ENCODE measurements at regions not wholly inside any gene's neighbourhood (a gene's known extent, or its start where the extent isn't known, plus 50 kb on each side); places are given as distances from the start of the nearest gene placed in this dataset.
"Not testable (repeated sequence)": the region's sequence is repeated elsewhere in the genome, so short reads cannot be mapped to it uniquely, and the experiment has no call there.

GRCh38 chr2:223165423-223166214 lies 113.6 kb downstream of the KCNE4 start:
- Histone ChIP-seq H3K4me3 (ENCODE audit: low read length) (no peak overlapping the region), H3K4me1 (ENCODE audit: insufficient read depth, low read length) (no peaks in the 10 kb centered on the region), H3K27me3 (ENCODE audit: insufficient read depth, low read length) (no peaks in the 10 kb centered on the region), H3K9me3 (ENCODE audit: low read depth, low read length) (no peaks in the 10 kb centered on the region)

- Histone ChIP-seq H3K4me3 (ENCODE audit: low read length) (no peak overlapping the region), H3K4me1 (ENCODE audit: insufficient read depth, low read length) (no peaks in the 10 kb centered on the region), H3K9me3 (ENCODE audit: low read depth, low read length) (no peaks in the 10 kb centered on the region), H3K27me3 (ENCODE audit: insufficient read depth, low read length) (no peaks in the 10 kb centered on the region)
Observed at GRCh38 chr2:223166215-223166493, 114.2 kb downstream of the KCNE4 start.

- Histone ChIP-seq H3K4me1 (ENCODE audit: insufficient read depth, low read length) (no peaks in the 10 kb centered on the region), H3K27me3 (ENCODE audit: insufficient read depth, low read length) (no peaks in the 10 kb centered on the region), H3K4me3 (ENCODE audit: low read length) (no peak overlapping the region), H3K9me3 (ENCODE audit: low read depth, low read length) (no peaks in the 10 kb centered on the region)
Observed at GRCh38 chr2:223166983-223167650, 115.1 kb downstream of the KCNE4 start.

GRCh38 chr2:223169830-223170605 lies 118.0 kb downstream of the KCNE4 start:
- Histone ChIP-seq H3K9me3 (ENCODE audit: low read depth, low read length) (no peaks in the 10 kb centered on the region), H3K4me1 (ENCODE audit: insufficient read depth, low read length) (no peaks in the 10 kb centered on the region), H3K27me3 (ENCODE audit: insufficient read depth, low read length) (no peaks in the 10 kb centered on the region), H3K4me3 (ENCODE audit: low read length) (no peak overlapping the region)

DNA sequence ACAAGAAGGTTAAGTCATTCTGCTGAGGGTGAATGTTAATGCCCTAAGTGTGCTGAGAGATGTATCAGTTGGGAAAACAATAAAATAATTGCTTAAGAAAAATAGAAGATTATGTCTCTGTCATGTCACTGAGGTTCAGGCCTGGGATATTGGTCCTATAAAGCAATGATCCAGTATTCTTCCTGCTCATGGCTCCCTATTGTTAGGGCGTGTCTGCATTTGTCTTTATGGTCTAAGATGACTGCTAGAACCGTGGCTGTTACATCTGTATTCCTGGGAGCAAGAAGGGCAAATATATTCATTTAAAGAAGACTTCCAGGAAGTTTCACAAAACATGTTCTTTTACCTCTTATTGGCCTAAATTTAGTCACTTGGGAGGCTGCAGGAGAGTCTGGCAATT lies 125.0 kb downstream of the KCNE4 start:
- Histone ChIP-seq H3K9me3 (ENCODE audit: low read depth, low read length) (no peaks in the 10 kb centered on the region), H3K27me3 (ENCODE audit: insufficient read depth, low read length) (no peaks in the 10 kb centered on the region), H3K4me3 (ENCODE audit: low read length) (no peak overlapping the region), H3K4me1 (ENCODE audit: insufficient read depth, low read length) (no peaks in the 10 kb centered on the region)

GRCh38 chr2:223180463-223180862 lies 128.5 kb downstream of the KCNE4 start:
- Histone ChIP-seq H3K9me3 (ENCODE audit: low read depth, low read length) (no peaks in the 10 kb centered on the region), H3K27me3 (ENCODE audit: insufficient read depth, low read length) (no peaks in the 10 kb centered on the region), H3K4me3 (ENCODE audit: low read length) (no peak overlapping the region), H3K4me1 (ENCODE audit: insufficient read depth, low read length) (no peaks in the 10 kb centered on the region)

DNA sequence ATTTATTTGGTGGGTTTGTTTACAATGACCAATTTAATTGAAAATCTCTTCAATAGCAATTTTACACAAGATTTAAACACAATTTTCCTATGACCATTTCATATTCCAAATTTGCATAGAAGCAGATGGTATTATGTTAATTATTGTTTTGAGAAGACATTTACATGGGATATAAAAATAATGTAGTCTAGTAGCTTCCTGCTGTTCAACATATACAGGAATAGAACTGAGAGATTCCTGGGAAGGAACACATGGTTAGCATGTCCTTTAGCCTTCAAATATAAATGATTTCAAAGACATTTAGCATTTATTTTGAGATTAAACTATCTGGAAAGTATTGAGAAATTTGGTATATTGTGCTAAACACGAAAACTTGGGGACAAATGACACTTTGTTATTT lies 129.6 kb downstream of the KCNE4 start:
- no peak overlapping the region for H3K4me3 ChIP-seq (ENCODE audit: low read length)
- H3K27me3 ChIP-seq (ENCODE audit: insufficient read depth, low read length) = no peaks in the 10 kb centered on the region
- H3K9me3 ChIP-seq (ENCODE audit: low read depth, low read length) = no peaks in the 10 kb centered on the region
- H3K4me1 ChIP-seq (ENCODE audit: insufficient read depth, low read length) = no peaks in the 10 kb centered on the region

DNA sequence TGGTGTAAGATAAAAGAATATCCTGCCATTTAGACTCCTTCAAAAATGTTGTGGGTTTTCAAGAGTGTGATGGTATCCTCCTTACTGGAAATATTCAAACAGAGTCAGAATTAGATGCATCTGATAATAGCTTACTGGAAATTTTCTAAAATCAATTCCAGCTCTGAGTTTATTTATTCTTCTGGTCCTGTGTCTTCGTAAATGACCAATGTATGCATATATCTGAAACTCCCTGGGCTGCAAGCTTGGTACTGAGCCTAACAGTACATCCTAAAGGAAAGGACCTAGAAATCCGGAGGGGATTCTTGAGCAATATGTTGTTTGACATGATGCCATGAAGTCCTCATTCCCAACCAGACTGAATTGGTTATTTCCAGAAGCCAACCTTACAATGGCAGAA lies 130.4 kb downstream of the KCNE4 start:
- Histone ChIP-seq H3K4me3 (ENCODE audit: low read length) (no peak overlapping the region), H3K4me1 (ENCODE audit: insufficient read depth, low read length) (no peaks in the 10 kb centered on the region), H3K27me3 (ENCODE audit: insufficient read depth, low read length) (no peaks in the 10 kb centered on the region), H3K9me3 (ENCODE audit: low read depth, low read length) (no peaks in the 10 kb centered on the region)

DNA sequence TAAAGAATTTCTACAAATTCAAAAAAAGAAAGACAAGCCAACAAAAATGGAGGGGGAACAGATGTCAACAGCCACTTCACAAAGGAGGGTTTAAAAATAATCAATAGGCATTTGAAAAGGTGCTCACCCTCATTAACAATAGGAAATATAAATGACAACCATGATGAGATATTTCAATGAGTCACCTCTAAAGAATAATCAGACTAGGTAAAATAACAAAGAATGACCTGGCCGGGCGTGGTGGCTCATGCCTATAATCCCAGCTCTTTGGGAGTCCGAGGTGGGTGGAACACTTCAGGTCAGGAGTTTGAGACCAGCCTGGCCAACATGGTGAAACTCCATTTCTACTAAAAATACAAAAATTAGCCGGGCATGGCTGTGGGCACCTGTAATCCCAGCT lies 133.6 kb downstream of the KCNE4 start:
- Histone ChIP-seq H3K9me3 (ENCODE audit: low read depth, low read length) (no peaks in the 10 kb centered on the region), H3K27me3 (ENCODE audit: insufficient read depth, low read length) (no peaks in the 10 kb centered on the region), H3K4me1 (ENCODE audit: insufficient read depth, low read length) (no peaks in the 10 kb centered on the region), H3K4me3 (ENCODE audit: low read length) (no peak overlapping the region)

- Histone ChIP-seq H3K4me1 (ENCODE audit: insufficient read depth, low read length) (no peaks in the 10 kb centered on the region), H3K9me3 (ENCODE audit: low read depth, low read length) (no peaks in the 10 kb centered on the region), H3K4me3 (ENCODE audit: low read length) (no peak overlapping the region), H3K27me3 (ENCODE audit: insufficient read depth, low read length) (no peaks in the 10 kb centered on the region)
Observed at GRCh38 chr2:223187256-223187655, 135.3 kb downstream of the KCNE4 start.

DNA sequence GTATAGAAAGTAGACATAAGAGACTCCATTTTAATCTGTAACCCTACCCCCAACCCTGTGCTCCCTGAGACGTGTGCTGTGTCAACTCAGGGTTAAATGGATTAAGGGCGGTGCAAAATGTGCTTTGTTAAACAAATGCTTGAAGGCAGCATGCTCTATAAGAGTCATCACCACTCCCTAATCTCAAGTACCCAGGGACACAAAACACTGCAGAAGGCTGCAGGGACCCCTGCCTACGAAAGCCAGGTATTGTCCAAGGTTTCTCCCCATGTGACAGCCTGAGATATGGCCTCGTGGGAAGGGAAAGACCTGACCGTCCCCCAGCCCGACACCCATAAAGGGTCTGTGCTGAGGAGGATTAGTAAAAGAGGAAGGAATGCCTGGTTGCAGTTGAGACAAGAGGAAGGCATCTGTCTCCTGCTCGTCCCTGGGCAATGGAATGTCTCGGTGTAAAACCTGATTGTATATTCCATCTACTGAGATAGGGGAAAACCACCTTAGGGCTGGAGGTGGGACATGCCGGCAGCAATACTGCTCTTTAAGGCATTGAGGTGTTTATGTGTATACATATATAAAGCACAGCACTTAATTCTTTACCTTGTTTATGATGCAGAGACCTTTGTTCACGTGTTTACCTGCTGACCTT lies 138.7 kb downstream of the KCNE4 start:
- H3K4me3 ChIP-seq (ENCODE audit: low read length); H3K9me3 ChIP-seq (ENCODE audit: low read depth, low read length); H3K27me3 ChIP-seq (ENCODE audit: insufficient read depth, low read length); H3K4me1 ChIP-seq (ENCODE audit: insufficient read depth, low read length): not testable (repeated sequence)

GRCh38 chr2:223196331-223196730 lies 144.3 kb downstream of the KCNE4 start:
- Histone ChIP-seq H3K4me3 (ENCODE audit: low read length) (no peak overlapping the region), H3K9me3 (ENCODE audit: low read depth, low read length) (no peaks in the 10 kb centered on the region), H3K27me3 (ENCODE audit: insufficient read depth, low read length) (no peaks in the 10 kb centered on the region), H3K4me1 (ENCODE audit: insufficient read depth, low read length) (no peaks in the 10 kb centered on the region)

- no peaks in the 10 kb centered on the region for H3K4me1 ChIP-seq (ENCODE audit: insufficient read depth, low read length)
- H3K27me3 ChIP-seq (ENCODE audit: insufficient read depth, low read length) = no peaks in the 10 kb centered on the region
- H3K4me3 ChIP-seq (ENCODE audit: low read length) = no peak overlapping the region
- no peaks in the 10 kb centered on the region for H3K9me3 ChIP-seq (ENCODE audit: low read depth, low read length)
Observed at GRCh38 chr2:223197046-223197445, 145.1 kb downstream of the KCNE4 start.

GRCh38 chr2:223199531-223200515 lies 147.8 kb downstream of the KCNE4 start:
- Histone ChIP-seq H3K27me3 (ENCODE audit: insufficient read depth, low read length) (no peaks in the 10 kb centered on the region), H3K4me1 (ENCODE audit: insufficient read depth, low read length) (no peaks in the 10 kb centered on the region), H3K4me3 (ENCODE audit: low read length) (no peak overlapping the region), H3K9me3 (ENCODE audit: low read depth, low read length) (no peaks in the 10 kb centered on the region)

All from mononuclear cell (primary cell).